ENCODE measurements at regions not wholly inside any gene's neighbourhood (a gene's known extent, or its start where the extent isn't known, plus 50 kb on each side); places are given as distances from the start of the nearest gene placed in this dataset.
"Not testable (repeated sequence)": the region's sequence is repeated elsewhere in the genome, so short reads cannot be mapped to it uniquely, and the experiment has no call there.

DNA sequence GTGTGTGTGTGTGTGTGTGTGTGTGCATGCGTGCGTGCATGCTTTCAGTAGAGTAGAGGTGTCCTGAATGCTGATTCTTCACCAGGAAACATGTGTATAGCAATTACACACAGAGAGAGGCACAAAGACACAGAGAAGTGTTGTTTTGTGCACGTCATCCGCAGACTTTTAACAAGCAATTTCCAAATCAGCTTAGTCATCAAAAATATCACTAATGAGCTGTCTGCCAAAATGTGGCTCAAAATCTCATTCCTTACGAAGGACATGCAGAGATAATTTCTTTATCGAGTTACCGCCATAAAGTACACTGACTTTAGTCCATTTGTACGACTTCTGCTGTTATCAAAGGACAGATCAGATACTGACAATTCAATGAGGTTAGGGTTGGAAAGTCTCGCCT is 274.9 kb upstream of the RARB start:
- DNase-seq, result no peak

- DNase-seq, result no peak
Observed at GRCh38 chr3:25153561-25153960, 274.5 kb upstream of the RARB start.

DNA sequence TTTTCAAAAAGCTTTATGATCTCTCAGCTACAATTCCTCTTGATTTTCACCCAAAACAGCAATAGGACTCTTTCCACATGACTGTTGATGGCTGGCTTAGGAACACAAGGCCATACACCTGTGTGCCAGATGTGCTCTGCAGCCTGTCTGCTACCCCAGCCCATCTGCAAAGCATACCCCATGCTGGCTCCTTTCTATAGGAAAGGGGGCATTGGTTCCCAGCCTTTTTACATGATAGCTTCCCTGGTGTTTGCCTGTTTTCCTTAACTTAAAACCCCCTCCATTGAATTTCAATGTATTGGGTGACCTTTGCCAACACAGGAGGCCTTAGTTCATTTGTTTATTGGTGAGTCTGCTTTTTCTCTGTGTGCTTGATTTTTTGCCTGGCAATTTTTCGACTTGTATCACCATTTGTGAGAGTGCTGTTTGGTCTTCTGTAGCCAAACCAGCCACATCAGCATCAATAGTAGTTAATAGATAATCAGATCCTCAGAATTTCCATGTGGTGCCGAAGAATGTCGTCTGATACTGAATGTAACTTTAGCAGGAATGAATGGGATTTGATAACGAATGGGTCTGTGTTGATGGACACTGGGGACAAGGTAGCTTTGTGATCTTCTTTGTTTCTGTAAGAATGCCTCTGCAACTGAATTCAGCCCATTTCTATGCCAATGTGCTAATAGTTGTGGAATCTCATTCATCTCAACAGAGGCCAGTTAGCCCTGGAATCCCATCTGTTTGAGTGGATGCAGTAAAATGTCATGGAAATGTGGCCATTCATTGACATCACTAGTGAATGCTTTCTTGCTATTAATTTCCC is 272.2 kb upstream of the RARB start:
- DNase-seq, result peak; percentile 50

DNA sequence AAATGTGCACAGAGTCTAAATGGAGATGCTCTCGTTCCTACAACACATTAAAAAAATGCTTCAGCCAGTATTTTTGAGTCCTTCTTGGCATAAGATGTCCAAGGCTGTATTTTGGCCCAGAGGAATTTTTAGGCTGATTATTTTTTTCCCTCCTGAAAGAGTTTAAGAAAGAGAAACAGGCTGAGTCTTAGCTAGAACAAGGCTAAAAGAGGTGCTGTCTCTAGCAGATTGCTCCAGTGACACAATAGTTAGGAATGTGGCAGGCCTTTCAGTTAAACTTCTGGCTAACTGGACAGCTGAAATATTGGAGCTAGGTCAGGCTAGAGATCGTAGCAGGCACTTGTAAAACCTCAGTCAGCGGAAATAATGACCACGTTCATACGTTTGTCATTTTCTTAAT is 271.4 kb upstream of the RARB start:
- peak; percentile 48 for DNase-seq

DNA sequence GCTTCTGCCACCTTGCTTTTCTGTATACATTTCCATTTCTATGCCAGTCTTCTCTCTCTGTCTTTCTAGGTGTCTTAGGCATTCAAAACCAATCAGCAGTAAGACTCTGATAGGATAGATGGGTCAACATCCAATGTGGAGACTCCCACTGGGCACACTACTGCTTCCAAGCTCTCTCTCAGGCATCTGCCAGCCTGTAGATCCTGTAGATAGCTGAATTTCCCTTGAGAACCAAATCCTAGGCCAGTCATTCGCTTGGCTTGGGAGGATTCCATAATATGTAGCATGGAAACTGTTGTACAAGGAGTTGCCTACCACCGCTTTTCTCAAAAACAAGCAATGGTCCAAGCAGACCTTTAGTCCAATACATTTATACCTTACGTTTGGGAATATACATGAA is 262.8 kb upstream of the RARB start:
- no peak for DNase-seq

DNA sequence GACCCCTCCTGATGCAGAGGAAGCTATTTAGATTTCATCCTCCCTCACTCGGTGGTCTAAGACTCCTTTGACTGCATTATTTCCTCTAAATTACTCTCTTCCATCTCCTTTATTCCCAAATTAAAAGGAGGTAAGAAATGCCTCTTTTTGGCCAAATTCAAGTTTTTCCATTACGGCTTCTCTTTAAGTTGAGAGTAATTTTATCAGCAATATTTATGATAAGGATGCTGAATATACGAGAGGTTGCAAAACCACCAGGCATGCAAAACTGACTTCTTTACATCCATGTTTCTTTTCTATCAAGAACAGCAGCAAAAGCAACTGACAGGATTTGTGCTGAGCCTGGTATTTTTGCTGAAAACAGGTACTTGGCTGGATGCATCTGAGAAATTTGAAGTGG is 262.0 kb upstream of the RARB start:
- no peak for DNase-seq

GRCh38 chr3:25169151-25169550 is 258.9 kb upstream of the RARB start:
- no peak for DNase-seq

- no peak for DNase-seq
Observed at GRCh38 chr3:25170021-25170420, 258.0 kb upstream of the RARB start.

DNA sequence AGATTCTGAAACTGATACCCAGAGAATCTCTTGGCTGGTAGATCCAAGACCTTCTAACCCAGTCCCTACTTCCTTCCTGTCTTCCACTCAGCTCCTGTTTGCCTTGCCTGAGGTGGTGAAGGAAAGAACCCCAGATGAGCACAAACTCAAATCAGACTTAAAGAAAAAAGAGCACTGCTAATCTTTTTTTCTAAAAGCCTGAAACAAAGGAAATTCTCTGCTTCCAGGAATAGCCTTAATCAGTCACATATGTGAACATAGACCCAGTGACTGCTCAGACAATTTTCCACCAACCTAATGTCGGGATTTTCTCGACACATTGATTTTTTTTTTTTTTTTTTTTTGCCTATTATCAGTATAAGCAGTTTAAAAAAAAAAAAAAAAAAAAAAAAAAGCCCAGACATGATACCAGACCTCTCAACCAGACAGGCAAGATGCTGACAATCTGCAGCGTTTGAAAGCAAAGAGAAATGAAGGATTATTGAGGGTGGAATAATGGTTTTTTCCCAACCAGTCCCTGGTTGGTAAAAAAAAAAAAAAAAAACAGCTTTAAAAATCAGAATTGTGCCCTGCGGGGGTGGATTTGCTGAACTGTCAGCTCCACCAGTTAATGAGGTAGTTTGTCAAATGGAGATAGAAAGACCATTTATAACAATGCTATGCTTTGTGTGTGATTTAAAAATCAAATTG is 256.8 kb upstream of the RARB start:
- peak; percentile 68 for DNase-seq

- DNase-seq, result no peak
Observed at GRCh38 chr3:25171897-25172296, 256.2 kb upstream of the RARB start.

DNA sequence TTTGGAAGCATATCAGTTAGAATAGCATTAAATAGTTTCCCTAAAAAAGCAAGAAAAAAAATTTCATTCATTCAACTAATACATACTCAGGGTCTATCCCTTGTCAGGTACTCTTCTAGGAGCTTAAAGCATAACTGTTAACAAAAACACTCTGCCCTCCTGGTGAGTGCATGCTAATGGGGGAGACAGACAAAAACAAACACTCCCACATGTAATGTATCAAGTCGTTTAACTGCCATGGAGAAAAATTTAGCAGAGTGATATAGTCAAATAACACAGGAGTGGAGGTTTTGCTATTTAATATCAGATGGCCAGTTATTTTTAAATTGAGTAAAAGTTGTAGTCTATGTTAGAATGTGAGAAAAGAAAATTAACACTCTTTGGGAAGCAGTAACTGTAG is 254.5 kb upstream of the RARB start:
- DNase-seq, result no peak

GRCh38 chr3:25174251-25174650 is 253.8 kb upstream of the RARB start:
- DNase-seq, result no peak

- peak; percentile 38 for DNase-seq
Observed at GRCh38 chr3:25177041-25177440, 251.0 kb upstream of the RARB start.

- peak; percentile 85 for DNase-seq
Observed at GRCh38 chr3:25178672-25179071, 249.4 kb upstream of the RARB start.

DNA sequence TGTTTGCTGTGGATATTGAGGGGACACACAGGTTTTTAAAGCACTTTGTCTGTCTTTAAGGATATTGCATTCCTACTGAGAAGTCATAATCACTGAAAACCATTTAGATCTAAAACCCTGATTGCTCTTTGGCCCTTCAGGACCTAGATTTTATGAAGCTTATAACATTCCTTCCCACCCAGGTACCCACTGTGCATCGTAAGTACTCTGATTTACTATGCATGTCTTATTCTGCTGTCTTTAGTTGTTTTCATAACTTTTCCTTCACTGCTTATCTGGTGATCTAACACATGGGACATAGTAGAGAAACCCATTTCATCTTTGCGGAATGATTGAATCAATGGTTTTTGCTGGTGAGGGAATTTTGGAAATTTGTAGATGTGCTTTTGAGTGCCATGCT is 247.0 kb upstream of the RARB start:
- DNase-seq, result no peak

- no peak for DNase-seq
Observed at GRCh38 chr3:25182794-25183193, 245.3 kb upstream of the RARB start.

- no peak for DNase-seq
Observed at GRCh38 chr3:25184641-25185250, 243.3 kb upstream of the RARB start.

DNA sequence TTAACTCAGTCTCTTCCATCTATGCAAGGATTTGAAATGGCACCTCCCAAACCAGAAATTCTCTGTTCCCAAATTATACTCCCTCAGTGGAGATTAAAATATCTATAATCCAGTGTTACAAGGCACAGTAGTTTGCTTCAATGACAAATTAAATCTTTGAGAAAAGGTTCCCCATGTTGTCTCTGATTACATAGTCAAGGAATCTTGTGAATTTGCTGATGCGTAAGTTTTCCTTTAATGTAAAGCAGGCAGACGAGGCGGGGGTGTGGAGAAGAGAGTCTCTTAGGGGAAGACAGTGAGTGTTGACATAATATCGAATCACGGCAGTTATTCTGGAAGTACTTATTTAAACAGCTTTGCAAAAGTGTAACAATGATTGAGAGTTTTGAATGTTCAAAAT is 236.4 kb upstream of the RARB start:
- peak; percentile 65 for DNase-seq

GRCh38 chr3:25199567-25199966 is 228.5 kb upstream of the RARB start:
- DNase-seq, result not testable (repeated sequence)

GRCh38 chr3:25212736-25213135 is 215.3 kb upstream of the RARB start:
- DNase-seq, result no peak

- DNase-seq, result no peak
Observed at GRCh38 chr3:25214034-25214433, 214.0 kb upstream of the RARB start.

DNA sequence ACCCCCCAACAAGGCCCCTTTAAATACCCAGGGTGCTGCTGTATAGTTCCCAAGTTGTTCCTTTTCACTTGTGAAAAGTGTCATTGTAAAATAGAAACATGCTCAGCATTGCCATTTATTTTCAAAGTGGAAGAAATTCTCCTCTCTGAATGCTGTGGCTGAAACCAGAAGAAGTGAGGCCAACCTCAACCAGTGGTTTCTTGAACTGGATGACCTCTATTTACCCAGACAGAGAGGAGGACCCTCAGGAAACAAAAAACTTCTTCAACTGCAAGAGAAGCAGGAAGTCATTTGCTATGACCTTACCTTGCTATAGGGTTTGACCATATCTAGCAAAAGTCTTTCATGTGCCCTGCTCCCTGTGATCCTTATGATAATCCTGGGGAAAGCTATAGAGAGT is 209.7 kb upstream of the RARB start:
- DNase-seq, result no peak

DNA sequence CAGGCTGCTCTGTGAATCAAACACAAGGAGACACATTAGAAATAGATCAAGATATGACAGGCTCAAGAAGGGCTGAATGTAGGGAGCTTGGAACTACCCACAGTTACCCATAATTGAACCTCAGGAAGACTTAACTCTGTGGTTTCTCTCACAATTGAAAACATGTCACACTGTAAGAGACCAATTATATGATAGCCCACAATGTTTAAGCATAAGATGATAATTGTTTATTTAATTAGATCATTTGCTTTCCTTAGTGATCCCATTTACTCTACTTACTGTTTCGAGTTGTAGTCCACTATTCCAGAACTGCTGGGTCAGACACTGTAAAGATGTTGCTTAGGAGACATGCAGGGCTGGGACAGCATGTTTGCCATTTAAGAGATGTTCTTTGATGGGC is 201.3 kb upstream of the RARB start:
- DNase-seq, result no peak

DNA sequence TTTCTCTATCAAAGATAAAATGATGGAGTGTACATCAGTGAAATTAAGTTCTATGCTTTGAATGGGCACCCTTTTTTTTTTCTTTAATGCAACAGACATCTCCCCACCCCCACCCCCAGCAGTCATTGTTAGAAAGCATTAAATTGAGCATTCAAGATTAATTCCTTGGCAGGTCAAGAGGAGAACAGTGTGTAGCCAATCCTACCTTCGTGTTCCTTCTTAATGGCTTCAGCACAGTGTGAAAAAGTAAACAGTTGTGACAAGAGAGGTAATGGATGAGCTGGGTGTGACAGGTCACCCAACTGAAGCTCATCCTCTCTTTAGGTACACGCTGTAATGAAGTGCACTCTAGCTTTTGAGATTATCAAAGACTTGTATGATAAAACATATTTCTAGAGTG is 198.5 kb upstream of the RARB start:
- DNase-seq, result no peak

All from skin of body (tissue), 1 donor.